ENCODE measurements at regions not wholly inside any gene's neighbourhood (a gene's known extent, or its start where the extent isn't known, plus 50 kb on each side); places are given as distances from the start of the nearest gene placed in this dataset.
A peak's percentile ranks its signal among the peaks of the same experiment; 100 is the strongest.
"Not testable (repeated sequence)": the region's sequence is repeated elsewhere in the genome, so short reads cannot be mapped to it uniquely, and the experiment has no call there.

- DNase-seq = no peak
Observed at GRCh38 chr10:11691319-11691755, 50.8 kb upstream of the ECHDC3 start.

- no peak for DNase-seq
Observed at GRCh38 chr10:11689945-11690736, 52.0 kb upstream of the ECHDC3 start.

- DNase-seq = not testable (repeated sequence)
Observed at GRCh38 chr10:11688448-11688795, 53.8 kb upstream of the ECHDC3 start.

GRCh38 chr10:11687779-11688447 lies 54.3 kb upstream of the ECHDC3 start:
- DNase-seq = no peak

- DNase-seq = no peak
Observed at GRCh38 chr10:11687357-11687771, 54.8 kb upstream of the ECHDC3 start.

- DNase-seq = peak; percentile 9
Observed at GRCh38 chr10:11685787-11686218, 56.4 kb upstream of the ECHDC3 start.

- no peak for DNase-seq
Observed at GRCh38 chr10:11684717-11685645, 57.2 kb upstream of the ECHDC3 start.

- not testable (repeated sequence) for DNase-seq
Observed at GRCh38 chr10:11684341-11684716, 57.9 kb upstream of the ECHDC3 start.

GRCh38 chr10:11683529-11684320 lies 58.5 kb upstream of the ECHDC3 start:
- DNase-seq = no peak

- peak; percentile 16 for DNase-seq
Observed at GRCh38 chr10:11682851-11683250, 59.3 kb upstream of the ECHDC3 start.

- DNase-seq = no peak
Observed at GRCh38 chr10:11682267-11682683, 59.9 kb upstream of the ECHDC3 start.

- no peak for DNase-seq
Observed at GRCh38 chr10:11680496-11680895, 61.7 kb upstream of the ECHDC3 start.

- DNase-seq = no peak
Observed at GRCh38 chr10:11679946-11680345, 62.2 kb upstream of the ECHDC3 start.

- no peak for DNase-seq
Observed at GRCh38 chr10:11678074-11678793, 63.9 kb upstream of the ECHDC3 start.

GRCh38 chr10:11677480-11677879 lies 64.7 kb upstream of the ECHDC3 start:
- no peak for DNase-seq

GRCh38 chr10:11673346-11674280 lies 62.2 kb upstream of the USP6NL start:
- DNase-seq = peak; percentile 31

- DNase-seq = no peak
Observed at GRCh38 chr10:11672836-11673235, 61.4 kb upstream of the USP6NL start.

- DNase-seq = no peak
Observed at GRCh38 chr10:11670381-11670780, 58.9 kb upstream of the USP6NL start.

- no peak for DNase-seq
Observed at GRCh38 chr10:11668847-11669610, 57.6 kb upstream of the USP6NL start.
